ENCODE measurements at regions not wholly inside any gene's neighbourhood (a gene's known extent, or its start where the extent isn't known, plus 50 kb on each side); places are given as distances from the start of the nearest gene placed in this dataset.

DNA sequence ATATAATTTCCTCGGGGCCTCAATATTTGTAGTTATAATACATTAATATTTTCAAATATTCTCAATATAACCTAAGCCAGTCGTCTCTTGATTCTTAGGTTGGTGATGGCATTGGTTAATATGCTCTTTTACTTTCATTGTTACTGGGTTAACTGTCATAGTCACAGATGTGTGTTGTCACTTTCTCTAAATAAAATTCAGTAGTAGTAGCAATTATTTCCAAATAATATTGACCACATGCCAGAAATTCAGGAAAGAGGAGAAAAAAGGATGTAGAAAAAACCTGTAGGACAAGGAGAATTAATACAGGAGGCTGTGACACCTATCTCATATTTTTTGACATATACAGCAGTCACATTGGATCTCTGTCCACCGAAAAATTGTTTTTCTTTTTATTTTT is 322.7 kb upstream of the SLITRK6 start (continued):
- TF ChIP-seq HMG20B (CRISPR knock-in tag; conservative IDR thresholded peaks at IDR 0.05) (no peak), ZNF674 (CRISPR knock-in tag; IDR thresholded peaks at IDR 0.05; ENCODE audit: low read depth) (no peak), SCMH1 (CRISPR knock-in tag; IDR thresholded peaks at IDR 0.05; ENCODE audit: borderline replicate concordance) (no peak), SPEN (CRISPR knock-in tag; IDR thresholded peaks at IDR 0.05; ENCODE audit: low read depth) (no peak), SMYD3 (CRISPR knock-in tag; IDR thresholded peaks at IDR 0.05) (no peak)
- TF ChIP-seq, protein P1, sequence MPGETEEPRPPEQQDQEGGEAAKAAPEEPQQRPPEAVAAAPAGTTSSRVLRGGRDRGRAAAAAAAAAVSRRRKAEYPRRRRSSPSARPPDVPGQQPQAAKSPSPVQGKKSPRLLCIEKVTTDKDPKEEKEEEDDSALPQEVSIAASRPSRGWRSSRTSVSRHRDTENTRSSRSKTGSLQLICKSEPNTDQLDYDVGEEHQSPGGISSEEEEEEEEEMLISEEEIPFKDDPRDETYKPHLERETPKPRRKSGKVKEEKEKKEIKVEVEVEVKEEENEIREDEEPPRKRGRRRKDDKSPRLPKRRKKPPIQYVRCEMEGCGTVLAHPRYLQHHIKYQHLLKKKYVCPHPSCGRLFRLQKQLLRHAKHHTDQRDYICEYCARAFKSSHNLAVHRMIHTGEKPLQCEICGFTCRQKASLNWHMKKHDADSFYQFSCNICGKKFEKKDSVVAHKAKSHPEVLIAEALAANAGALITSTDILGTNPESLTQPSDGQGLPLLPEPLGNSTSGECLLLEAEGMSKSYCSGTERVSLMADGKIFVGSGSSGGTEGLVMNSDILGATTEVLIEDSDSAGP (CRISPR knock-in tag; IDR thresholded peaks at IDR 0.05; ENCODE audit: borderline replicate concordance), result no peak

DNA sequence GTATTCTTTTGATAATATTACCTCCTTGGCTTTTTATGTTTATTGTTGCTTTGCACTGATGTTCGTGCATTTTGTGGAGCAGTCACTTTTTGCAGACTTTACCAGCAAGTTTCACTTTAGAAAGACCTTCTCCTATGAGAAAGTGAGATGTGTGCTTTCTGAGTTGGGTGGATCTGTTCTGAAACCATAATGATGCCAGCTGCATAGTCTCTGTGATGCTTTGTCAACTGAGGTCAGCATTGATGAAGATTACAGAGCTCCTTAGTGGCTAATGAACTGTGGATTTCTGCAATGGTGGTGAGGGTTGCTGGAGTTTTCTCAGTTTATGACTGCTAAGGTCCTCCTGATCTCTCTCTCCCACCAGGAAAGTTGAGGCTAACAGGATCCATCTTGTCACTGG is 309.9 kb upstream of the SLITRK6 start:
- CTCF ChIA-PET (ENCODE audit: low intra/inter-chr PET ratio, low total read pairs), result no interaction called here
- TF ChIP-seq, protein P2, sequence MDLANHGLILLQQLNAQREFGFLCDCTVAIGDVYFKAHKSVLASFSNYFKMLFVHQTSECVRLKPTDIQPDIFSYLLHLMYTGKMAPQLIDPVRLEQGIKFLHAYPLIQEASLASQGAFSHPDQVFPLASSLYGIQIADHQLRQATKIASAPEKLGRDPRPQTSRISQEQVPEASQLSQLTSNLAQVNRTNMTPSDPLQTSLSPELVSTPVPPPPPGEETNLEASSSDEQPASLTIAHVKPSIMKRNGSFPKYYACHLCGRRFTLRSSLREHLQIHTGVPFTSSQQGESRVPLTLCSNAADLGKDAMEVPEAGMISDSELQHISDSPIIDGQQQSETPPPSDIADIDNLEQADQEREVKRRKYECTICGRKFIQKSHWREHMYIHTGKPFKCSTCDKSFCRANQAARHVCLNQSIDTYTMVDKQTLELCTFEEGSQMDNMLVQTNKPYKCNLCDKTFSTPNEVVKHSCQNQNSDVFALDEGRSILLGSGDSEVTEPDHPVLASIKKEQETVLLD (CRISPR knock-in tag; IDR thresholded peaks at IDR 0.05; ENCODE audit: low read depth), result no peak
- TF ChIP-seq ASH2L (IDR thresholded peaks at IDR 0.05; ENCODE audit: insufficient read length, low read depth, low read length), result no peak
- TF ChIP-seq, protein P3, sequence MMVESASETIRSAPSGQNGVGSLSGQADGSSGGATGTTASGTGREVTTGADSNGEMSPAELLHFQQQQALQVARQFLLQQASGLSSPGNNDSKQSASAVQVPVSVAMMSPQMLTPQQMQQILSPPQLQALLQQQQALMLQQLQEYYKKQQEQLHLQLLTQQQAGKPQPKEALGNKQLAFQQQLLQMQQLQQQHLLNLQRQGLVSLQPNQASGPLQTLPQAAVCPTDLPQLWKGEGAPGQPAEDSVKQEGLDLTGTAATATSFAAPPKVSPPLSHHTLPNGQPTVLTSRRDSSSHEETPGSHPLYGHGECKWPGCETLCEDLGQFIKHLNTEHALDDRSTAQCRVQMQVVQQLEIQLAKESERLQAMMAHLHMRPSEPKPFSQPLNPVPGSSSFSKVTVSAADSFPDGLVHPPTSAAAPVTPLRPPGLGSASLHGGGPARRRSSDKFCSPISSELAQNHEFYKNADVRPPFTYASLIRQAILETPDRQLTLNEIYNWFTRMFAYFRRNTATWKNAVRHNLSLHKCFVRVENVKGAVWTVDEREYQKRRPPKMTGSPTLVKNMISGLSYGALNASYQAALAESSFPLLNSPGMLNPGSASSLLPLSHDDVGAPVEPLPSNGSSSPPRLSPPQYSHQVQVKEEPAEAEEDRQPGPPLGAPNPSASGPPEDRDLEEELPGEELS (CRISPR knock-in tag; IDR thresholded peaks at IDR 0.05), result no peak
- no peak for TF ChIP-seq RFX1 (IDR thresholded peaks at IDR 0.05)
- TF ChIP-seq ADNP (CRISPR knock-in tag; IDR thresholded peaks at IDR 0.05), result no peak
- TF ChIP-seq, protein P4, sequence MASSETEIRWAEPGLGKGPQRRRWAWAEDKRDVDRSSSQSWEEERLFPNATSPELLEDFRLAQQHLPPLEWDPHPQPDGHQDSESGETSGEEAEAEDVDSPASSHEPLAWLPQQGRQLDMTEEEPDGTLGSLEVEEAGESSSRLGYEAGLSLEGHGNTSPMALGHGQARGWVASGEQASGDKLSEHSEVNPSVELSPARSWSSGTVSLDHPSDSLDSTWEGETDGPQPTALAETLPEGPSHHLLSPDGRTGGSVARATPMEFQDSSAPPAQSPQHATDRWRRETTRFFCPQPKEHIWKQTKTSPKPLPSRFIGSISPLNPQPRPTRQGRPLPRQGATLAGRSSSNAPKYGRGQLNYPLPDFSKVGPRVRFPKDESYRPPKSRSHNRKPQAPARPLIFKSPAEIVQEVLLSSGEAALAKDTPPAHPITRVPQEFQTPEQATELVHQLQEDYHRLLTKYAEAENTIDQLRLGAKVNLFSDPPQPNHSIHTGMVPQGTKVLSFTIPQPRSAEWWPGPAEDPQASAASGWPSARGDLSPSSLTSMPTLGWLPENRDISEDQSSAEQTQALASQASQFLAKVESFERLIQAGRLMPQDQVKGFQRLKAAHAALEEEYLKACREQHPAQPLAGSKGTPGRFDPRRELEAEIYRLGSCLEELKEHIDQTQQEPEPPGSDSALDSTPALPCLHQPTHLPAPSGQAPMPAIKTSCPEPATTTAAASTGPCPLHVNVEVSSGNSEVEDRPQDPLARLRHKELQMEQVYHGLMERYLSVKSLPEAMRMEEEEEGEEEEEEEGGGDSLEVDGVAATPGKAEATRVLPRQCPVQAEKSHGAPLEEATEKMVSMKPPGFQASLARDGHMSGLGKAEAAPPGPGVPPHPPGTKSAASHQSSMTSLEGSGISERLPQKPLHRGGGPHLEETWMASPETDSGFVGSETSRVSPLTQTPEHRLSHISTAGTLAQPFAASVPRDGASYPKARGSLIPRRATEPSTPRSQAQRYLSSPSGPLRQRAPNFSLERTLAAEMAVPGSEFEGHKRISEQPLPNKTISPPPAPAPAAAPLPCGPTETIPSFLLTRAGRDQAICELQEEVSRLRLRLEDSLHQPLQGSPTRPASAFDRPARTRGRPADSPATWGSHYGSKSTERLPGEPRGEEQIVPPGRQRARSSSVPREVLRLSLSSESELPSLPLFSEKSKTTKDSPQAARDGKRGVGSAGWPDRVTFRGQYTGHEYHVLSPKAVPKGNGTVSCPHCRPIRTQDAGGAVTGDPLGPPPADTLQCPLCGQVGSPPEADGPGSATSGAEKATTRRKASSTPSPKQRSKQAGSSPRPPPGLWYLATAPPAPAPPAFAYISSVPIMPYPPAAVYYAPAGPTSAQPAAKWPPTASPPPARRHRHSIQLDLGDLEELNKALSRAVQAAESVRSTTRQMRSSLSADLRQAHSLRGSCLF (CRISPR knock-in tag; IDR thresholded peaks at IDR 0.05; ENCODE audit: borderline replicate concordance), result no peak

More for the DNA sequence above, 309.9 kb upstream of the SLITRK6 start:
- H3K4me1 ChIP-seq (ENCODE audit: insufficient read depth, low read length), result no peaks in the 10 kb centered on the region
- H3K36me3 ChIP-seq (replicated peaks in 1 of 2; ENCODE audit: control insufficient read depth in 1 of 2, insufficient read depth in 2 of 2, low read length in 2 of 2), result no peaks in the 10 kb centered on the region
- DNase-seq (ENCODE audit: low spot score) (no peak), ATAC-seq (no peak), FAIRE-seq (no peak)
- H3K9ac ChIP-seq (ENCODE audit: insufficient read depth, low read depth, low read length), result no peak overlapping the region
- H4K20me1 ChIP-seq (ENCODE audit: insufficient read depth, low read length), result no peaks in the 10 kb centered on the region
- no peaks in the 10 kb centered on the region for H3K79me2 ChIP-seq (ENCODE audit: insufficient read depth, low read length)
- H3K9me3 ChIP-seq (ENCODE audit: low read length), result no peaks in the 10 kb centered on the region
- POLR2A ChIA-PET, result no interaction called here
- H3K27me3 ChIP-seq (ENCODE audit: control insufficient read depth in 1 of 2, insufficient read depth in 2 of 2, low read length in 2 of 2), result no peaks in the 10 kb centered on the region
- H3K4me2 ChIP-seq (ENCODE audit: low read depth, low read length), result no peak overlapping the region
- no peak overlapping the region for H3K27ac ChIP-seq (ENCODE audit: extremely low read length, insufficient read depth, low read length)
- in situ Hi-C loops (cut with HindIII; ENCODE audit: extremely low pct_ligation_motif_present, low pct_unique_long_range_greater_than_20kb), result no loop called here
- WGBS (ENCODE audit: low lambda C conversion rate), result 0% methylated on average over 1 of the region's 1 CpG
- intact Hi-C loops (cut with micrococcal nuclease; ENCODE audit: unreplicated experiment), result no loop called here
- H3K4me3 ChIP-seq (replicated peaks in 1 of 3; ENCODE audit: insufficient read depth in 1 of 3, low read depth in 2 of 3, low read length in 3 of 3), result no peak overlapping the region
- no peak overlapping the region for H2AFZ ChIP-seq (ENCODE audit: low read length)
- no TSS peak for BruUV-seq (replicated peaks)

Data from HepG2 (cell line).